ENCODE measurements at regions not wholly inside any gene's neighbourhood (a gene's known extent, or its start where the extent isn't known, plus 50 kb on each side); places are given as distances from the start of the nearest gene placed in this dataset.
A peak's percentile ranks its signal among the peaks of the same experiment; 100 is the strongest.

GRCh38 chr7:148941598-148942275 lies 57.6 kb upstream of the EZH2 start:
- peak; percentile 52 to 57 for TF ChIP-seq CTCF (conservative IDR thresholded peaks at IDR 0.05 in 1 of 2, IDR thresholded peaks at IDR 0.05 in 1 of 2; ENCODE audit: low read depth in 1 of 2, low read length in 2 of 2)
- no peak for TF ChIP-seq EZH2 (IDR thresholded peaks at IDR 0.05; ENCODE audit: low read length, missing control alignments)
